Mucosa of rectum (tissue), 2 donors: ENCODE measurements at regions not wholly inside any gene's neighbourhood (a gene's known extent, or its start where the extent isn't known, plus 50 kb on each side); places are given as distances from the start of the nearest gene placed in this dataset.

Source experiments
- H3K27ac ChIP-seq, 2 donors: one replicate each; pipeline ENCODE4 v1.7.0; 2013; ENCODE audit warnings: inconsistent platforms in 2 of 2, low read depth in 2 of 2, low read length in 2 of 2
- H3K27me3 ChIP-seq, 2 donors: one replicate each; pipeline ENCODE4 v1.7.0; 2013; ENCODE audit warnings: low read length in 2 of 2; ENCODE audit not compliant: control insufficient read depth in 2 of 2, insufficient read depth in 2 of 2
- H3K36me3 ChIP-seq, 2 donors: one replicate each; pipeline ENCODE4 v1.7.0; 2013; ENCODE audit warnings: low read length in 2 of 2; ENCODE audit not compliant: control insufficient read depth in 2 of 2, insufficient read depth in 2 of 2
- H3K4me1 ChIP-seq, 2 donors: one replicate each; pipeline ENCODE4 v1.7.0; 2013; ENCODE audit warnings: low read length in 2 of 2, mild to moderate bottlenecking in 1 of 2; ENCODE audit not compliant: control insufficient read depth in 2 of 2, insufficient read depth in 2 of 2
- H3K4me3 ChIP-seq, 2 donors: one replicate each; pipeline ENCODE4 v1.7.0; 2013; ENCODE audit warnings: low read length in 2 of 2
- H3K9ac ChIP-seq, 2 donors: one replicate each; pipeline ENCODE4 v1.7.0; 2013; ENCODE audit warnings: low read length in 2 of 2, low read depth in 1 of 2, mild to moderate bottlenecking in 1 of 2
- H3K9me3 ChIP-seq, 2 donors: one replicate each; pipeline ENCODE4 v1.7.0; 2013; ENCODE audit warnings: low read length in 2 of 2; ENCODE audit not compliant: control insufficient read depth in 2 of 2
- donor health status: healthy.
- donor health status: Normal muscosa, but diverticular disease.

GRCh38 chr1:38208716-38209632 is 162.4 kb upstream of the POU3F1 start:
- no peak overlapping the region for H3K4me3 ChIP-seq
- no peak overlapping the region for H3K27ac ChIP-seq
- no peak overlapping the region for H3K9ac ChIP-seq
- H3K4me1 ChIP-seq: no peaks in the 10 kb centered on the region
- no peaks in the 10 kb centered on the region for H3K9me3 ChIP-seq
- no peaks in the 10 kb centered on the region for H3K36me3 ChIP-seq
- H3K27me3 ChIP-seq: no peaks in the 10 kb centered on the region

GRCh38 chr1:38207906-38208305 is 161.3 kb upstream of the POU3F1 start:
- H3K36me3 ChIP-seq: no peaks in the 10 kb centered on the region
- H3K4me1 ChIP-seq: no peaks in the 10 kb centered on the region
- H3K9me3 ChIP-seq: no peaks in the 10 kb centered on the region
- no peak overlapping the region for H3K27ac ChIP-seq
- H3K4me3 ChIP-seq: no peak overlapping the region
- no peaks in the 10 kb centered on the region for H3K27me3 ChIP-seq
- H3K9ac ChIP-seq: no peak overlapping the region

- H3K9ac ChIP-seq: no peak overlapping the region
- H3K36me3 ChIP-seq: no peaks in the 10 kb centered on the region
- H3K4me1 ChIP-seq: no peaks in the 10 kb centered on the region
- H3K27ac ChIP-seq: no peak overlapping the region
- H3K9me3 ChIP-seq: no peaks in the 10 kb centered on the region
- H3K4me3 ChIP-seq: no peak overlapping the region
- no peaks in the 10 kb centered on the region for H3K27me3 ChIP-seq
These were observed 160.7 kb upstream of the POU3F1 start for GRCh38 chr1:38207275-38207674.

DNA sequence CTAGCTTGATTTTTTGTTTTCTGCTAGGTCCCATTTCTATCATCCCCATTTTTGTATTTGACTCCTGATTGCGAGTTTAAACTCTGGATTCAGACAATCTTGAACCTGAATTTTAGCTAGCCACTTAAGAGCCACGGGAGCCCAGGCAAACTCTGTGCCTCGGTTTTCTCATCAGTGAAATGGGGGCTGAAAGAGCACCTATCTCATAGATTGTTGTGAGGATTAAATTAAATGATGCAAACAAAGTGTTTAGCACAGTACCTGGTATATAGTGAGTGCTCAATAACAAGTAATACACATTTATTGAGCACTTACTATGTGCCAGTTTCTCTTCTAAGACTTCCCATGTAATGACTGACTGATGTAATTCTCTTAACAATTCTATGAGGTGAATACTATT is 158.1 kb upstream of the POU3F1 start:
- H3K27ac ChIP-seq: no peak overlapping the region
- H3K4me1 ChIP-seq: no peaks in the 10 kb centered on the region
- no peaks in the 10 kb centered on the region for H3K27me3 ChIP-seq
- no peak overlapping the region for H3K4me3 ChIP-seq
- no peaks in the 10 kb centered on the region for H3K36me3 ChIP-seq
- H3K9ac ChIP-seq: no peak overlapping the region
- no peaks in the 10 kb centered on the region for H3K9me3 ChIP-seq

GRCh38 chr1:38203441-38203840 is 156.8 kb upstream of the POU3F1 start:
- Histone ChIP-seq H3K4me1 (no peaks in the 10 kb centered on the region), H3K27me3 (no peaks in the 10 kb centered on the region), H3K9me3 (no peaks in the 10 kb centered on the region), H3K4me3 (no peak overlapping the region), H3K36me3 (no peaks in the 10 kb centered on the region), H3K9ac (no peak overlapping the region), H3K27ac (no peak overlapping the region)

DNA sequence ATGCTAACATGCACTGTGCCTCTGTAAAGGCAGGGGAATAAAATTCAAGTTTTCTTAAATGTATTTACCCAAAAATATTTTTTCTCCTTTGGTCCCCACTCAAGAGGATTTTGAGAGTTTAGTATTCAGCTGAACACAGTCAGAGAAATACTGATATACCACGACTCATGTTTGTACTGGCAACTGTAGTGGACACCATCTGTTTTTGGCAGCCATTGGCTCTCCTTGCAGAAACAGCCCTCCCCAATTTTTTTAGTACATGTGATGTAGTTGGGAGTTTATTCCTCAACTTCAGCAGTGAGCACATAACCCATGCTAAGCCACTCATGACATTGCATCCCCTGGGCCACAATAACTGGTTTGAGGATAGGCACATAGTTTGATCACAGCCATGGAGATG is 154.8 kb upstream of the POU3F1 start:
- no peaks in the 10 kb centered on the region for H3K4me1 ChIP-seq
- no peak overlapping the region for H3K4me3 ChIP-seq
- H3K9me3 ChIP-seq: no peaks in the 10 kb centered on the region
- H3K27ac ChIP-seq: no peak overlapping the region
- H3K36me3 ChIP-seq: no peaks in the 10 kb centered on the region
- H3K9ac ChIP-seq: no peak overlapping the region
- no peaks in the 10 kb centered on the region for H3K27me3 ChIP-seq

- no peak overlapping the region for H3K27ac ChIP-seq
- H3K9ac ChIP-seq: no peak overlapping the region
- no peaks in the 10 kb centered on the region for H3K9me3 ChIP-seq
- no peaks in the 10 kb centered on the region for H3K4me1 ChIP-seq
- H3K27me3 ChIP-seq: no peaks in the 10 kb centered on the region
- no peak overlapping the region for H3K4me3 ChIP-seq
- no peaks in the 10 kb centered on the region for H3K36me3 ChIP-seq
These were observed 152.0 kb upstream of the POU3F1 start for GRCh38 chr1:38198621-38199020.

DNA sequence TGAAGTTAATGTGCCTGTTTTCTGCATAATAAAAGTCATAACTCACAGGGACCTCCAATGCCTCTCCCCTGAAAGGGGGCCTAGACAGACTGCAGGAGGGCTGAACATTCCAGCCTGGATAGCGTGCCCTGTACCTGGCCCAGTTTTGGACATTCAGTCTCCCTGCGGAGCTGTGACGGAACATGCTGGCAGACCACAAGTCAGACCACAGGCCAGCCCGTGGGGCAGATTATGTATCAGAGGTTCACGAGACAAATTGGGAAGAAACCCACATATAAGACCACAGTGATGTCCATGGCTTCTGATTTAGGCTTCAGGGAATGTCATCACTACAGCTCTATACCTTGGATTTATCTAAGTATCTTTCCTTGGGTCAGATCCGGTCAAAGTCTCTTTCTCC is 151.5 kb upstream of the POU3F1 start:
- no peak overlapping the region for H3K27ac ChIP-seq
- no peak overlapping the region for H3K9ac ChIP-seq
- no peaks in the 10 kb centered on the region for H3K4me1 ChIP-seq
- H3K27me3 ChIP-seq: no peaks in the 10 kb centered on the region
- H3K4me3 ChIP-seq: no peak overlapping the region
- H3K36me3 ChIP-seq: no peaks in the 10 kb centered on the region
- H3K9me3 ChIP-seq: no peaks in the 10 kb centered on the region

GRCh38 chr1:38197312-38198061 is 150.9 kb upstream of the POU3F1 start:
- no peak overlapping the region for H3K4me3 ChIP-seq
- H3K27ac ChIP-seq: no peak overlapping the region
- no peak overlapping the region for H3K9ac ChIP-seq

GRCh38 chr1:38194472-38194871 is 147.9 kb upstream of the POU3F1 start:
- no peak overlapping the region for H3K4me3 ChIP-seq
- no peaks in the 10 kb centered on the region for H3K9me3 ChIP-seq
- H3K36me3 ChIP-seq: no peaks in the 10 kb centered on the region
- H3K27ac ChIP-seq: no peak overlapping the region
- peaks cover 3 to 4% of the 10 kb centered on the region in 2 donors for H3K27me3 ChIP-seq
- H3K9ac ChIP-seq: no peak overlapping the region
- no peaks in the 10 kb centered on the region for H3K4me1 ChIP-seq

More at GRCh38 chr1:38197312-38198061, 150.9 kb upstream of the POU3F1 start:
- peaks cover 0 to 2% of the 10 kb centered on the region in 2 donors for H3K27me3 ChIP-seq
- H3K4me1 ChIP-seq: no peaks in the 10 kb centered on the region
- no peaks in the 10 kb centered on the region for H3K9me3 ChIP-seq
- no peaks in the 10 kb centered on the region for H3K36me3 ChIP-seq
